Caco-2 (cell line): ENCODE measurements at regions not wholly inside any gene's neighbourhood (a gene's known extent, or its start where the extent isn't known, plus 50 kb on each side); places are given as distances from the start of the nearest gene placed in this dataset.

Experiments
- BruUV-seq: library from RNA; stranded (reverse); fragments of 400-500 nt; replicated peaks from 2 replicates; lab custom pipeline; 2021; lab: Mats Ljungman, UMichigan
- CTCF ChIA-PET: fragments of 300-600 bp; sonication (Branson Sonifier 250); formaldehyde crosslinking; loops from one replicate; lab custom pipeline; 2022; ENCODE audit warnings: antibody characterized with exemption; lab: Charles Lee
- POLR2A ChIA-PET: fragments of 300-600 bp; sonication (Branson Sonifier 250); formaldehyde crosslinking; loops from one replicate; lab custom pipeline; 2022; ENCODE audit warnings: antibody characterized with exemption; lab: Charles Lee
- DNase-seq, 2 experiments: peaks; one replicate each; pipeline versions ENCODE4 v3.0.0 to v3.0.0-alpha.2; 2020 to 2022
- H3K27me3 ChIP-seq: replicated peaks from 2 replicates; pipeline ENCODE4 v1.6.0; 2011; ENCODE audit warnings: low read length; ENCODE audit not compliant: control insufficient read depth, insufficient read depth
- H3K36me3 ChIP-seq: 2 replicates; pipeline ENCODE4 v1.5.1; 2011; ENCODE audit warnings: low read length; ENCODE audit not compliant: control insufficient read depth, insufficient read depth
- H3K4me1 ChIP-seq: fragments of 250-450 bp; sonication (Bioruptor Pico); 2 replicates; pipeline ENCODE4 v1.5.1; 2020; ENCODE audit warnings: mild to moderate bottlenecking
- H3K4me3 ChIP-seq: 2 replicates; pipeline ENCODE4 v1.5.1; 2011; ENCODE audit warnings: low read depth, mild to moderate bottlenecking, control low read depth, low read length
- H3K9me3 ChIP-seq: fragments of 250-450 bp; sonication (Bioruptor Pico); 2 replicates; pipeline ENCODE4 v1.5.1; 2020; ENCODE audit warnings: mild to moderate bottlenecking, moderate library complexity
- H3K27ac Mint-ChIP-seq: one replicate; pipeline ENCODE4 v1.8.0; 2022; ENCODE audit warnings: mixed read lengths; ENCODE audit not compliant: unreplicated experiment
- H3K27me3 Mint-ChIP-seq: one replicate; pipeline ENCODE4 v1.8.0; 2022; ENCODE audit warnings: mixed read lengths; ENCODE audit not compliant: insufficient read depth, unreplicated experiment
- H3K36me3 Mint-ChIP-seq: one replicate; pipeline ENCODE4 v1.8.0; 2022; ENCODE audit warnings: mild to moderate bottlenecking, mixed read lengths; ENCODE audit not compliant: insufficient read depth, unreplicated experiment
- H3K4me1 Mint-ChIP-seq: one replicate; pipeline ENCODE4 v1.8.0; 2022; ENCODE audit warnings: low read depth, mixed read lengths; ENCODE audit not compliant: unreplicated experiment
- H3K4me3 Mint-ChIP-seq: one replicate; pipeline ENCODE4 v1.8.0; 2022; ENCODE audit warnings: mild to moderate bottlenecking, moderate library complexity, mixed read lengths; ENCODE audit not compliant: unreplicated experiment
- H3K9me3 Mint-ChIP-seq: one replicate; pipeline ENCODE4 v1.8.0; 2022; ENCODE audit warnings: mixed read lengths; ENCODE audit not compliant: unreplicated experiment
- CTCF ChIP-seq, 2 experiments: fragments of 200-600 bp in 1 of 2; IDR thresholded peaks; 1 replicate in 1 of 2; 2 replicates in 1 of 2; pipeline versions ENCODE4 v1.5.1 to v1.8.0; 2011 to 2022; ENCODE audit warnings: antibody characterized with exemption in 1 of 2, control low read depth in 1 of 2, inconsistent platforms in 1 of 2, low read depth in 1 of 2, low read length in 1 of 2, mild to moderate bottlenecking in 1 of 2, moderate library complexity in 1 of 2; ENCODE audit not compliant: insufficient read depth in 1 of 2, severe bottlenecking in 1 of 2, unreplicated experiment in 1 of 2
- intact Hi-C: fragments of 100-400 bp; cut with micrococcal nuclease; formaldehyde crosslinking; loops from one replicate; pipeline ENCODE4 v1.10.0; 2022; ENCODE audit not compliant: unreplicated experiment

GRCh38 chr16:6008670-6009069 is 911.1 kb upstream of the EEF2KMT start:
- Histone ChIP-seq H3K27me3 (no peaks in the 10 kb centered on the region; the same call in 1 of the 2 replicates), H3K4me1 (no peaks in the 10 kb centered on the region), H3K9me3 (no peaks in the 10 kb centered on the region), H3K36me3 (no peaks in the 10 kb centered on the region), H3K4me3 (no peak overlapping the region)
- no peak overlapping the region for H3K4me3 Mint-ChIP-seq
- H3K27ac Mint-ChIP-seq: no peak overlapping the region
- H3K9me3 Mint-ChIP-seq: no peaks in the 10 kb centered on the region
- TF ChIP-seq CTCF (IDR thresholded peaks at IDR 0.05; ENCODE audit: insufficient read depth in 1 of 2, low read depth in 1 of 2, low read length in 1 of 2, severe bottlenecking in 1 of 2, unreplicated experiment in 1 of 2): no peak
- H3K4me1 Mint-ChIP-seq: no peaks in the 10 kb centered on the region
- H3K27me3 Mint-ChIP-seq: peaks cover 3% of the 10 kb centered on the region
- ChIA-PET CTCF (no interaction called here), POLR2A (no interaction called here)
- no TSS peak for BruUV-seq
- intact Hi-C loops: no loop called here
- DNase-seq: no peak
- H3K36me3 Mint-ChIP-seq: no peaks in the 10 kb centered on the region

GRCh38 chr16:5993356-5993755 is 895.8 kb upstream of the EEF2KMT start:
- DNase-seq: no peak
- H3K4me1 Mint-ChIP-seq: no peaks in the 10 kb centered on the region
- no peaks in the 10 kb centered on the region for H3K4me1 ChIP-seq
- POLR2A ChIA-PET: no interaction called here
- H3K36me3 ChIP-seq: no peaks in the 10 kb centered on the region
- H3K27me3 Mint-ChIP-seq: no peaks in the 10 kb centered on the region
- H3K9me3 Mint-ChIP-seq: no peaks in the 10 kb centered on the region
- H3K9me3 ChIP-seq: no peaks in the 10 kb centered on the region
- H3K4me3 ChIP-seq: no peak overlapping the region
- CTCF ChIA-PET: no interaction called here
- H3K4me3 Mint-ChIP-seq: no peak overlapping the region
- no TSS peak for BruUV-seq
- no peak for TF ChIP-seq CTCF (IDR thresholded peaks at IDR 0.05; ENCODE audit: insufficient read depth in 1 of 2, low read depth in 1 of 2, low read length in 1 of 2, severe bottlenecking in 1 of 2, unreplicated experiment in 1 of 2)
- H3K27ac Mint-ChIP-seq: no peak overlapping the region
- H3K27me3 ChIP-seq: no peaks in the 10 kb centered on the region
- intact Hi-C loops: no loop called here
- H3K36me3 Mint-ChIP-seq: no peaks in the 10 kb centered on the region

GRCh38 chr16:5982979-5983378 is 885.4 kb upstream of the EEF2KMT start:
- Histone ChIP-seq H3K4me3 (no peak overlapping the region), H3K4me1 (no peaks in the 10 kb centered on the region), H3K9me3 (no peaks in the 10 kb centered on the region), H3K36me3 (no peaks in the 10 kb centered on the region), H3K27me3 (no peaks in the 10 kb centered on the region)
- peaks cover 9% of the 10 kb centered on the region for H3K9me3 Mint-ChIP-seq
- no peak for DNase-seq
- POLR2A ChIA-PET: no interaction called here
- H3K4me1 Mint-ChIP-seq: no peaks in the 10 kb centered on the region
- H3K27me3 Mint-ChIP-seq: peaks cover 15% of the 10 kb centered on the region
- intact Hi-C loops: no loop called here
- no TSS peak for BruUV-seq
- CTCF ChIA-PET: no interaction called here
- TF ChIP-seq CTCF (IDR thresholded peaks at IDR 0.05; ENCODE audit: insufficient read depth in 1 of 2, low read depth in 1 of 2, low read length in 1 of 2, severe bottlenecking in 1 of 2, unreplicated experiment in 1 of 2): no peak
- H3K36me3 Mint-ChIP-seq: no peaks in the 10 kb centered on the region
- no peak overlapping the region for H3K4me3 Mint-ChIP-seq
- H3K27ac Mint-ChIP-seq: no peak overlapping the region
